B cell (primary cell): ENCODE measurements at regions not wholly inside any gene's neighbourhood (a gene's known extent, or its start where the extent isn't known, plus 50 kb on each side); places are given as distances from the start of the nearest gene placed in this dataset.

ENCODE experiments used
- CTCF ChIP-seq: fragments of 200-600 bp; IDR thresholded peaks from one replicate; pipeline ENCODE4 v1.8.0; 2022; ENCODE audit warnings: antibody characterized with exemption, mild to moderate bottlenecking
- EZH2 ChIP-seq: IDR thresholded peaks from 2 replicates; pipeline ENCODE4 v1.6.1; 2012; ENCODE audit warnings: borderline replicate concordance, low read depth, mild to moderate bottlenecking, moderate library complexity, low read length; ENCODE audit not compliant: insufficient read depth, poor library complexity, severe bottlenecking

- no peak for TF ChIP-seq CTCF
- TF ChIP-seq EZH2: no peak
Measured at GRCh38 chr3:72569754-72570440, 278.3 kb downstream of the SHQ1 start.
